T-helper 1 cell treated with Interleukin-12 subunit alpha and Interleukin-12 subunit beta and Interleukin-4 antibody, amounts not matched to agents 30 μg/mL and 1 μg/mL, for 36 hours (primary cell): ENCODE measurements at regions not wholly inside any gene's neighbourhood (a gene's known extent, or its start where the extent isn't known, plus 50 kb on each side); places are given as distances from the start of the nearest gene placed in this dataset.
"Not testable (repeated sequence)": the region's sequence is repeated elsewhere in the genome, so short reads cannot be mapped to it uniquely, and the experiment has no call there.

Experiments
- H3K27ac Mint-ChIP-seq: one replicate; pipeline ENCODE4 v1.8.0; 2021; ENCODE audit warnings: mild to moderate bottlenecking, mixed read lengths
- H3K27me3 Mint-ChIP-seq: one replicate; pipeline ENCODE4 v1.8.0; 2021; ENCODE audit warnings: low read depth, mixed read lengths
- H3K36me3 Mint-ChIP-seq: one replicate; pipeline ENCODE4 v1.8.0; 2021; ENCODE audit warnings: low read depth, mixed read lengths
- H3K4me1 Mint-ChIP-seq: one replicate; pipeline ENCODE4 v1.8.0; 2021; ENCODE audit warnings: low read depth, mixed read lengths
- H3K4me3 Mint-ChIP-seq: one replicate; pipeline ENCODE4 v1.8.0; 2021; ENCODE audit warnings: mild to moderate bottlenecking, moderate library complexity, mixed read lengths
- H3K9me3 Mint-ChIP-seq: one replicate; pipeline ENCODE4 v1.8.0; 2021; ENCODE audit warnings: mixed read lengths

DNA sequence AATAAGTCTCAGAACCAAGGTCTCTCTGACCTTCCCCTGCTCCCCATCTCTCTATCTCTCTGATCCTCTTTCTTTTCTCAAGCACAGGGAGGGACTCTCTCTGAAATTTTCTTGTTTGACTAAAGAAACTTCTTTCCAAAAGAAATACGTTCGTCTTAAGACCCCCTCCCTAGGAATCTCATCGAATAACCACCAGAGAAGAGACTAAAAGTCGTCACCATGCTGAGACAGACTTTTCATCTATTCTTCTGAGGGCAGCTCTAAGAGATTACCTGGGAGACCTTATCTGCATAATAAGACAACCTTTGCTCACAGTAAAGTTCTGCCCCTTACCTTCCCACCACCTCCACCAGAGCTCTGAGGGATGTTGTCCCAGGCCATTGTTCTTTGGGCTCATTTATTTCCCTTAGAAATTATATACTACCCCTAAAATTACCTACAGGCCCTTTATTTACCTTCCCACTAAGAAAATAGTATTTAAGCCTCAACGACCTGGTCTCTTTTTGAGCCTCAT, 133.7 kb upstream of the EEF2KMT start:
- Mint-ChIP-seq H3K9me3 (no peaks in the 10 kb centered on the region), H3K27ac (no peak overlapping the region)

DNA sequence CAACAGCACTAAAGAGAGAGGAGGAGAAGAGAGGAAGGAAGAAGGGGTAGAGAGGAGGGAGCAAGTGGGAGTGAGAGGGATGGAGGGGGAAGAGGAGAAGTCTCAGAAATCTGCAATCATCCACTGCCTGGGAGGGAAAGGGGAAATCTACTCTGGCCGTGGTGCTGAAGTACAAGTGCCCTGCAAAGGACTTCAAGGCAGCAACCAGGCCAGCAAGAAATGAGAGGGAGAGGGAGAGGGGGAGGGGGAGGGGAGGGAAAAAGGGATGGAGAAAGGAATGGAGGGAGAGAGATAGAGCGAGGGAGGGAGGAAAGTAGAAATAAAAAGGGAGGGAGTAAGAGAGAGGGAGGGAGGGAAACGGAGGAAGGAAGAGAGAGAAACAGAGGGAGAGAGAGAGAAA, 130.8 kb upstream of the EEF2KMT start:
- H3K4me1 Mint-ChIP-seq = no peaks in the 10 kb centered on the region
- H3K36me3 Mint-ChIP-seq = no peaks in the 10 kb centered on the region
- no peaks in the 10 kb centered on the region for H3K9me3 Mint-ChIP-seq
- no peak overlapping the region for H3K4me3 Mint-ChIP-seq
- H3K27me3 Mint-ChIP-seq = no peaks in the 10 kb centered on the region
- no peak overlapping the region for H3K27ac Mint-ChIP-seq

More for the DNA sequence above, 133.7 kb upstream of the EEF2KMT start:
- H3K4me1 Mint-ChIP-seq = no peaks in the 10 kb centered on the region
- H3K27me3 Mint-ChIP-seq = no peaks in the 10 kb centered on the region
- no peak overlapping the region for H3K4me3 Mint-ChIP-seq
- H3K36me3 Mint-ChIP-seq = no peaks in the 10 kb centered on the region

DNA sequence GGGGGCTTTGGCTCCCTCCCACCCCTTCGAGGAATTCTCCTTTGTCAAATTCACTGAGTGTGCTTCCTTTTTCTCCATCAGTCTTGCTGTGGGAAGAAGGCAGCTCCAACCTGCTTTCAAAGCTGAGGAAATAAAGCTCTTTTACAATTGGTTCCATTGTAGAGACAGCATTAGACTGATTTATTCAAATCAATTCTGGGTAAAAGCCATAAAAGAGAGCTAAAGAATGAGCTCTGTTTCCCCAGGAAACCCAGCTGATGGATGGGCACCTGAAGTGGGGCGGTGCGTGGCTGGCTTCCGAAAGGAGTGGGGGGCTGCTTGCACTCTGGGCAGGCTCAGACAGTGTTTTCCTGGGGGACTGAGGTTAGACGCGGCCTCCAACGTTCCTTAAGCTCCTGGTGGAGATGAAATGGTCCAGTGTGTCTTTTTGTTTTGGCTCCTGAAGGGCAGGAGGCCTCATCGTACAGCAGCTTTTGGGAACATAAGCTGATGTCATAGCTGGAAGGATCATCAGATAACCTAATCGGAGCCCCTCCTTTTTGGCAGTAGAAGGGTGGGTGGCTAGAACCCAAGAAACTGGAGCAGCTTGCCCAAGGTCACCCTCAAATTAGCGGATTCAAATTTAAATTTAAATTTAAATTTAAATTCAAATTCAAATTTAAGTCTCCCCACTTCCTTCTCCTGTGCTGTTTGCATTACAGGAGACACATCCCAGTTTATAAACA, 128.5 kb upstream of the EEF2KMT start:
- Mint-ChIP-seq H3K27ac (no peak overlapping the region), H3K27me3 (no peaks in the 10 kb centered on the region), H3K36me3 (no peaks in the 10 kb centered on the region), H3K4me3 (no peak overlapping the region), H3K4me1 (no peaks in the 10 kb centered on the region), H3K9me3 (no peaks in the 10 kb centered on the region)

DNA sequence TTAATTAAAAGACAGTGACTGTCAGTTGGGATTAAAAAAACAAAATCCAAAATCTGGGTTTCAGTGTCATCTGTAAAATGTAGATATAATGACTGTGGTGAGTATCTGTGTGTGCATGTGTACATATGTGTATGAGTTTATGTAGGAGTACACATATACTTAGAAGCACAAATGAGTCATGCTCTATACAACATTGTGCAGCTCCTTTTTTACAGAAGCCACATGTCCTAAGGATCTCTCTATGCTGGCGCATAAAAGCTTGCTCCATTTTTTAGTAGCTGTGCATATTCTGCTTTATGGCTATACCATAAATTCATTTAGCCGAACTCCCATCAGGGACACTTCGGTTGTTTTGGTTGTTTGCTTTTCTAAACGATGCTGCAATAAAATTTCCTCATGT, 125.2 kb upstream of the EEF2KMT start:
- Mint-ChIP-seq H3K9me3 (no peaks in the 10 kb centered on the region), H3K36me3 (no peaks in the 10 kb centered on the region), H3K4me3 (no peak overlapping the region), H3K27me3 (no peaks in the 10 kb centered on the region), H3K4me1 (no peaks in the 10 kb centered on the region), H3K27ac (no peak overlapping the region)

DNA sequence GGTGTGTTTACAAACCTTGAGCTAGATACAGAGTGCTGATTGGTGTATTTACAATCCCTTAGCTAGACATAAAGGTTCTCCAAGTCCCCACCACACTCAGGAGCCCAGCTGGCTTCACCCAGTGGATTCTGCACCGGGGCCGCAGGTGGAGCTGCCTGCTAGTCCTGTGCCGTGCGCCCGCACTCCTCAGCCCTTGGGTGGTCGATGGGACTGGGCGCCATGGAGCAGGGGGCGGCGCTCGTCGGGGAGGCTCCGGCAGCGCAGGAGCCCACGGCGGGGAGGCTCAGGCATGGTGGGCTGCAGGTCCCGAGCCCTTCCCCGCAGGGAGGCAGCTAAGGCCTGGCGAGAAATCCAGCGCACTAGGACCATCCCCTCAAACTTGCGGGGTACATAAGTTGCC, 124.2 kb upstream of the EEF2KMT start:
- not testable (repeated sequence) for H3K4me1 Mint-ChIP-seq, H3K27ac Mint-ChIP-seq

DNA sequence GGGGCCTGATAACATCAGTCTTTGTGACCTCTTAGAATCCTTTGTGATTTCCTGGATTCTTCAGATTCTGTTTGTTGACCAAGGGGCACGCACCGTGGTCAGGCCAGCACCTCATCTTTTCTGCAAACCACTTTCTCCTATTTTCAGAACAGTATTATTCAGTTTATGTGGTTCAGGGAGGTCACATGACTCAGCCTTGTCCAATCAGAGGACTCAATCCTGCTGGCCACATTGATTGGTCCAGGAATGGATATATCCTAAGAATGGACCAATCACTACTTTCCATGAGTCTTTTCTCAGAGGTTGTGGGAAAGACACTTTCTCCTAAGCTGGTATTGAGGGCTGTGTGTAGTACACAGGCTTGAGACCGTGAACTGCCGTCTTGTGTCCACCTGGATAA, 123.1 kb upstream of the EEF2KMT start:
- no peaks in the 10 kb centered on the region for H3K9me3 Mint-ChIP-seq
- no peaks in the 10 kb centered on the region for H3K4me1 Mint-ChIP-seq
- H3K27ac Mint-ChIP-seq = no peak overlapping the region
- H3K36me3 Mint-ChIP-seq = no peaks in the 10 kb centered on the region
- H3K4me3 Mint-ChIP-seq = no peak overlapping the region
- no peaks in the 10 kb centered on the region for H3K27me3 Mint-ChIP-seq

More for the DNA sequence above, 124.2 kb upstream of the EEF2KMT start:
- not testable (repeated sequence) for H3K36me3 Mint-ChIP-seq, H3K9me3 Mint-ChIP-seq, H3K27me3 Mint-ChIP-seq, H3K4me3 Mint-ChIP-seq

DNA sequence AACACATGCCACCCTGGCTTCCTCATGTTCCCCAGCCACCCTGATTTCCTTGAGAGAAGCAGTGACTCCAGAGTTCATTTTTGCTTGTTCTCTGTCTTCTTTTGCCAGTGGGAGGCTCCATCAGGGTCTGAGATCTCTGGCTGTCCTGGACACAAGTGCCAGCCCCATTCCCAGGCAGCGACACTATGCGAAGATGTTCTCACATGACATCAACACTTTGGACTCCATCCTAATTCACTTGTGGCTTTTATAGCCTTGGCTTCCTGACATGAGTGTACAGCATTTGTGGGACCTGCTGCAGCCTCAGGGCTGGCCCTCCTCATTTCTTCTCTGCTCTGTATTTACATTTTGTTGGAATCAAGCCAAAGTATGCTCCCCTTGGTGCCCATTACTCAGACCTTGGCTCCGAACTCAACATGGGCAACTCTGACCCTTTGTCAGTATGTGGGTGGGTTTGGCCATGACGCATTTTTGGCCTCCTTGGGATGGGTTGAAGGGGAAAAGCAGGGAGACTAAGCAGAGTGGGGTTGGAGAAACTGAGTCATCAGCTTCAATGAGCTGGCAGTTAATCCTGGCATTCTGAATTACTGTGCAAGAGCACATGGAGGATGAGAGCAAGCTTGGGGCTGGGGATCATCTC, 119.0 kb upstream of the EEF2KMT start:
- Mint-ChIP-seq H3K27me3 (peaks cover 9% of the 10 kb centered on the region), H3K36me3 (no peaks in the 10 kb centered on the region), H3K9me3 (no peaks in the 10 kb centered on the region), H3K4me1 (no peaks in the 10 kb centered on the region), H3K27ac (no peak overlapping the region), H3K4me3 (no peak overlapping the region)

DNA sequence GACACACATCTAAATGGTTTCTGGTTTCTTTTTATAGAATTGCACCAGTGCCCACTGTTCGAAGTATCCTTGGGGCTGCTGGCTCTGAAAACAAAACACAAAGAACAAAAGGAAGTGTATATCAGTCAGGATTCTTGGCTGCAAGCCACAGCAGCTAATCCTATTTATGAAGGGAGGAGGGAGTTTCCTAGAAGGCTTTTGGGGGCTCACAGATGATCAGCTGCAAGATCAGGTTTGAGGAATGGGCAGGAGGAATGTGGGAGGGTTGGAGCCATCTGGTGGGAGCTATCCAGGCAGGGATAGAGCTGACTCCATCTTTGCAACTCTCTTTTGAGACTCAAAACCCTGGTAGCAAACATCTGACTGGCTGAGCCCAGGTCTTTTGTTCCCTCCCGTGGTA, 118.3 kb upstream of the EEF2KMT start:
- Mint-ChIP-seq H3K4me3 (no peak overlapping the region), H3K27ac (no peak overlapping the region), H3K36me3 (no peaks in the 10 kb centered on the region), H3K9me3 (no peaks in the 10 kb centered on the region), H3K4me1 (no peaks in the 10 kb centered on the region), H3K27me3 (peaks cover 9% of the 10 kb centered on the region)

DNA sequence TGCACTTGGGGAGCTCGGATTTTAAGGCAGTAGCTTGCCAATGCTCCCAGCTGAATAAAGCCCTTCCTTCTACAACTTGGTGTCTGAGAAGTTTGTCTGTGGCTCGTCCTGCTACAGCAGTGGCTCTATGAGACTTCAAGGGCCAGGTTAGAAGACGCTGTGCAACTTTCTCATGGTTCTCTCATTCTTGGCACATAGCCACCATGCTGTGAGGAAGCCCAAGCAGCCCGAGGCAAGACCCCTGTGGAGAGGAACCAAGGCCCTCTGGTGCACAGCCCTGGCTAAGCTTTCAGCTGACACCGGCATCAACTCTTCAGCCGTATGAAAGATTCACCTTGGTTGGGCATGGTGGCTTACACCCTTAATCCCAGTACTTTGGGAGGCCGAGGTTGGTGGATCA, 116.9 kb upstream of the EEF2KMT start:
- Mint-ChIP-seq H3K4me1 (no peaks in the 10 kb centered on the region), H3K4me3 (no peak overlapping the region), H3K27me3 (peaks cover 9% of the 10 kb centered on the region), H3K36me3 (no peaks in the 10 kb centered on the region), H3K27ac (no peak overlapping the region), H3K9me3 (no peaks in the 10 kb centered on the region)

DNA sequence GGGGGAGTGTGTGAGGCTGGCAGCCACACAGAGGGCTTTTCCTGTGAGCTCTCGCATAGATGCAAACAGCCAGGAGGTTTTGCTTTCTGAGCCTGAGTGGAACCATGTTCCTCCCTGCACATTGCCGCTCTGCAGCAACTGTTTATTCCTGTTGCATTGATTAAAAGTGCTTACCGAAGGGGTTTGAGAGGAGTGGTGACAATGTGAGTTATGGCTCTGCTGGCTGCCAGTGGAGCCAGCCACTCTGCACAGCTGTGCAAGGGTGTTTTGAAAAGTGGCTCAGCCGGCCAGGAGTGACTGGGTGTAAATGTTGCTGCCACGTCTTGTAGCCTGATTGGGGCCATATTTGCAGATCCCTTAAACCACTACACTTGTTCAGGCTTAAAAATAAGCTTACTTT, 114.9 kb upstream of the EEF2KMT start:
- H3K4me1 Mint-ChIP-seq, H3K4me3 Mint-ChIP-seq, H3K9me3 Mint-ChIP-seq, H3K27ac Mint-ChIP-seq, H3K27me3 Mint-ChIP-seq, H3K36me3 Mint-ChIP-seq: not testable (repeated sequence)

DNA sequence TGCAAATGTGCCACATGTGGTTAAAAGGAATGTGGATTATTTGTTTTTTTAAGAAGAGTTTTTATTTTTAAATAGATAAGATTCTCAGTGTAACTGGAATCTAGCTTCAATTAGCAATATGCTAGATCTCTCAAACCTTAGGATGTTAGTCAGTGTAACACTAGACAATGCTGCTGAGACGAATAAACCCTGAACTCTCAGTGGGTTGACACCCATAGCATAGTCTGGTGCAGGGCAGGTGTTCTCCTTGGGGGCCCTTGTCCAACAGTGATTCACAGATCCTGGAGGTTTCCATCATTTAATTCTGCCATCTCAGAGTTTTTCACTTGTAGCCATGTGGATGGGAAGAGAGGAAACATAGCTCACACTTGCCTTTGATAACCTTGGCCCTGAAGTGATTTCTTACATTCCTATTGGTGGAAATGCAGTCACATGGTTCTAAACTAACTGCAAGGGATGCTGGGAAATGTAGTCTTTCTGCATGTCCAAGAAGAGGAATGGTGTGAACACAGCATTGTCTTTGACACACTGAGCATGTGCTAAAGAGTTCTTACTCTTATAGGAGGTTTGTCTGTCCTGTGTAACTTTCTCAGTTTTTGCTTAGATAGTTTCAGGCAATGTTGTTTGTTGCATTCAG, 110.4 kb upstream of the EEF2KMT start:
- not testable (repeated sequence) for H3K36me3 Mint-ChIP-seq, H3K27me3 Mint-ChIP-seq, H3K27ac Mint-ChIP-seq, H3K4me3 Mint-ChIP-seq, H3K4me1 Mint-ChIP-seq, H3K9me3 Mint-ChIP-seq

DNA sequence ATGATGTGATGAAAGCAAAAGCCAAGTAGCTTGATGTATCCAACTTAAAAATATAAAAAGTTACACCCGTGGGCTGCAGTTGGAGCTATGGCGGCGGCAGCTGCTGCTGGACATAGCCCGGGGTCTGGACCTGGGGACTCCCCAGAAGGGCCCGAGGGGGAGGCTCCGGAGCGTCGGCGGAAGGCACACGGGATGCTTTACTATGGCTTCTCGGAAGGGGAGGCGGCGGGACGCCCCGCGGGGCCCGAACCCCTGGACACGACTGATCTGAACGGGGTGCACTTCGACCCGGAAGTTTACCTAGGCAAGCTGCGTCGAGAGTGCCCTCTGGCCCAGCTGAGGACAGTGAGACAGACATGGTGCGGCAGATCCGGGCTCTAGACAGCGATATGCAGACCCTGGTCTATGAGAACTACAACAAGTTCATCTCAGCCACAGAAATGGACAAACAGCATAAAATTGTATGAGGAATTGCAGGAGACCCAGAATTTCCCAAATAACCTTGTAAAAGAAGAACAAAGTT, 109.5 kb upstream of the EEF2KMT start:
- Mint-ChIP-seq H3K27me3 (peaks cover 3% of the 10 kb centered on the region), H3K36me3 (no peaks in the 10 kb centered on the region), H3K4me1 (no peaks in the 10 kb centered on the region), H3K4me3 (no peak overlapping the region), H3K9me3 (no peaks in the 10 kb centered on the region), H3K27ac (no peak overlapping the region)

DNA sequence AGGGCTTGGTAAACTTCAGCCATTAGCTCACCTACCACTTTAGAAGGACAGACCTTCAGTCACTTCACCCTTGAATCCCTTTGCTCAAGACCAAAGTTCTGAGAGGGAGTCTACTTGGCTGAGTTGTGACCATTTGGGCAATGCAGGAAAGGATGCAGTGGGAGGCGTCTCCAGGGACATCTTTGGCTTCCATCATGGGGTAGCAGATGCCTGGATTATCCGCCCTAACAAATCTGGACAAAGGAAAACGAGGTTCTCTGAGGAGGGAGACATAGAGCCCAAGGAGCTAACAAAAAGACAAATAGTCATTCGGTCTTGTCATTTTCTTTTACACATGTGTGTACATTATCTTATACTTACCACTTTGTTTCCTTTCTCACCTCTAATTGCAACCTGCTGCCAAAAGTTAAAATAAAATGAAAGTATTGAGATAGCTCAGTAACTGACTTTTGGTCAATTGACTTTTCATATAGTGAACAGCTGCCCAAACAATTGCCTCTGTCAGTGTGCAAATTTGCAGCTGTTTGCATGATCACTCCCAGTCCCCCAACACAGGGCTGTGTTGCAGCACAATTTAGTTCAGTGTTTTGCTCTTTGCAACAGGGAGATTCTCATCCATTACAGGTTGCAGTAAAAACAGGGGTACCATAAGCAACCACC, 108.9 kb upstream of the EEF2KMT start:
- H3K27ac Mint-ChIP-seq = no peak overlapping the region
- H3K9me3 Mint-ChIP-seq = no peaks in the 10 kb centered on the region

DNA sequence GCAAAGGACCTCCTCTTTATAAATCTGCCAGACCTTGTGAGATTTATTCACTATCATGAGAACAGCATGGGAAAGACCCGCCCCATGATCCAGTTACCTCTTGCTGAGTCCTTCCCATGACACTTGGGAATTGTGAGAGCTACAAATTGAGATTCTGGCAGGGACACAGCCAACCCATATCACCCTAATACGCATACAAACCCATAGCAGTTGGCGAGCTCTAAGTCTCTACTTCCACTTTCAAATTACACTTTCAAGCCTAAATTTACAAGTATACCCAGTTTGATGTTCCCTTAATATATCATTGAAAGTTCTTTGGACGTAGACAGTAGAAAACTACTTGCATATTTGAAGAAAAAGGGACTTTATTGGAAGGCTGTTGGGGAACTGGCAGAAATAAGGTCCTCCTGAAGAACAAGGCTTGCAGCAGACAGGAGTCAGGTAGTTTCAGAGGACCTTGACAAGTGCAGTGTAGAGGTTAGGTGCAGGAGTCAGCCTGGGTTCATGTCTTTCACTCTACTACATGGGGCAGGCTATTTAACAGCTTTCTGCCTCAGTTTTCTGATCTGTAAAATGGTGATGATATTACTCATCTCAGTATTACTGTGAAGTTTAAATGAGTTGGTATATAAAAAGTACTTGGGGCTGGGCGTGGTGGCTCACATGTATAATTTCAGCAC, 107.9 kb upstream of the EEF2KMT start:
- H3K27me3 Mint-ChIP-seq = no peaks in the 10 kb centered on the region
- H3K9me3 Mint-ChIP-seq = no peaks in the 10 kb centered on the region
- H3K4me3 Mint-ChIP-seq = no peak overlapping the region
- H3K4me1 Mint-ChIP-seq = no peaks in the 10 kb centered on the region
- no peaks in the 10 kb centered on the region for H3K36me3 Mint-ChIP-seq
- no peak overlapping the region for H3K27ac Mint-ChIP-seq

More for the DNA sequence above, 108.9 kb upstream of the EEF2KMT start:
- no peaks in the 10 kb centered on the region for H3K4me1 Mint-ChIP-seq
- no peaks in the 10 kb centered on the region for H3K36me3 Mint-ChIP-seq
- no peaks in the 10 kb centered on the region for H3K27me3 Mint-ChIP-seq
- H3K4me3 Mint-ChIP-seq = no peak overlapping the region
